GM12878 (cell line): ENCODE measurements at regions not wholly inside any gene's neighbourhood (a gene's known extent, or its start where the extent isn't known, plus 50 kb on each side); places are given as distances from the start of the nearest gene placed in this dataset.

Experiments
- ATF7 ChIP-seq: fragments of 450-650 bp; IDR thresholded peaks from 2 replicates; pipeline ENCODE4 v1.6.1; 2016; ENCODE audit warnings: low read depth, mild to moderate bottlenecking
- CBX3 ChIP-seq: fragments of 200-600 bp; sonication (generic); IDR thresholded peaks from 2 replicates; pipeline ENCODE4 v1.6.1; 2016; ENCODE audit warnings: low read depth, borderline replicate concordance
- E4F1 ChIP-seq: fragments of 450-650 bp; IDR thresholded peaks from 2 replicates; pipeline ENCODE4 v1.6.1; 2018; ENCODE audit warnings: borderline replicate concordance, mild to moderate bottlenecking; ENCODE audit not compliant: partially characterized antibody
- MLLT1 ChIP-seq: fragments of 450-650 bp; IDR thresholded peaks from 2 replicates; pipeline ENCODE4 v1.6.1; 2016; ENCODE audit warnings: mild to moderate bottlenecking
- MTA2 ChIP-seq: fragments of 450-650 bp; IDR thresholded peaks from 2 replicates; pipeline ENCODE4 v1.6.1; 2016; ENCODE audit warnings: low read depth, mild to moderate bottlenecking, moderate library complexity
- NFIC ChIP-seq: IDR thresholded peaks from 2 replicates; pipeline ENCODE4 v1.6.1; 2012; ENCODE audit warnings: low read depth, mild to moderate bottlenecking, inconsistent platforms, low read length, moderate library complexity
- ZZZ3 ChIP-seq: IDR thresholded peaks from 2 replicates; pipeline ENCODE4 v1.6.1; 2011; ENCODE audit warnings: low read depth; ENCODE audit not compliant: control insufficient read depth, insufficient read length
- TF ChIP-seq, protein P1 (sequence below): IDR thresholded peaks from 2 replicates; pipeline ENCODE4 v1.6.1; 2011; ENCODE audit warnings: borderline replicate concordance, low read depth, mild to moderate bottlenecking, moderate library complexity, mixed read lengths, low read length; ENCODE audit not compliant: insufficient read depth; ENCODE audit errors: extremely low read length
- TF ChIP-seq, protein P2 (sequence below): fragments of 450-650 bp; IDR thresholded peaks from 2 replicates; pipeline ENCODE4 v1.6.1; 2017; ENCODE audit warnings: mild to moderate bottlenecking, moderate library complexity

GRCh38 chr2:204213588-204213987, 277.0 kb downstream of the ICOS start (continued):
- TF ChIP-seq MLLT1 (no peak), ATF7 (no peak), ZZZ3 (no peak), MTA2 (no peak), CBX3 (no peak), NFIC (no peak), E4F1 (no peak)
- TF ChIP-seq, protein P1, sequence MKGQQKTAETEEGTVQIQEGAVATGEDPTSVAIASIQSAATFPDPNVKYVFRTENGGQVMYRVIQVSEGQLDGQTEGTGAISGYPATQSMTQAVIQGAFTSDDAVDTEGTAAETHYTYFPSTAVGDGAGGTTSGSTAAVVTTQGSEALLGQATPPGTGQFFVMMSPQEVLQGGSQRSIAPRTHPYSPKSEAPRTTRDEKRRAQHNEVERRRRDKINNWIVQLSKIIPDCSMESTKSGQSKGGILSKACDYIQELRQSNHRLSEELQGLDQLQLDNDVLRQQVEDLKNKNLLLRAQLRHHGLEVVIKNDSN, result no peak
- TF ChIP-seq, protein P2, sequence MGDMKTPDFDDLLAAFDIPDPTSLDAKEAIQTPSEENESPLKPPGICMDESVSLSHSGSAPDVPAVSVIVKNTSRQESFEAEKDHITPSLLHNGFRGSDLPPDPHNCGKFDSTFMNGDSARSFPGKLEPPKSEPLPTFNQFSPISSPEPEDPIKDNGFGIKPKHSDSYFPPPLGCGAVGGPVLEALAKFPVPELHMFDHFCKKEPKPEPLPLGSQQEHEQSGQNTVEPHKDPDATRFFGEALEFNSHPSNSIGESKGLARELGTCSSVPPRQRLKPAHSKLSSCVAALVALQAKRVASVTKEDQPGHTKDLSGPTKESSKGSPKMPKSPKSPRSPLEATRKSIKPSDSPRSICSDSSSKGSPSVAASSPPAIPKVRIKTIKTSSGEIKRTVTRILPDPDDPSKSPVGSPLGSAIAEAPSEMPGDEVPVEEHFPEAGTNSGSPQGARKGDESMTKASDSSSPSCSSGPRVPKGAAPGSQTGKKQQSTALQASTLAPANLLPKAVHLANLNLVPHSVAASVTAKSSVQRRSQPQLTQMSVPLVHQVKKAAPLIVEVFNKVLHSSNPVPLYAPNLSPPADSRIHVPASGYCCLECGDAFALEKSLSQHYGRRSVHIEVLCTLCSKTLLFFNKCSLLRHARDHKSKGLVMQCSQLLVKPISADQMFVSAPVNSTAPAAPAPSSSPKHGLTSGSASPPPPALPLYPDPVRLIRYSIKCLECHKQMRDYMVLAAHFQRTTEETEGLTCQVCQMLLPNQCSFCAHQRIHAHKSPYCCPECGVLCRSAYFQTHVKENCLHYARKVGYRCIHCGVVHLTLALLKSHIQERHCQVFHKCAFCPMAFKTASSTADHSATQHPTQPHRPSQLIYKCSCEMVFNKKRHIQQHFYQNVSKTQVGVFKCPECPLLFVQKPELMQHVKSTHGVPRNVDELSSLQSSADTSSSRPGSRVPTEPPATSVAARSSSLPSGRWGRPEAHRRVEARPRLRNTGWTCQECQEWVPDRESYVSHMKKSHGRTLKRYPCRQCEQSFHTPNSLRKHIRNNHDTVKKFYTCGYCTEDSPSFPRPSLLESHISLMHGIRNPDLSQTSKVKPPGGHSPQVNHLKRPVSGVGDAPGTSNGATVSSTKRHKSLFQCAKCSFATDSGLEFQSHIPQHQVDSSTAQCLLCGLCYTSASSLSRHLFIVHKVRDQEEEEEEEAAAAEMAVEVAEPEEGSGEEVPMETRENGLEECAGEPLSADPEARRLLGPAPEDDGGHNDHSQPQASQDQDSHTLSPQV, result no peak
